Omental fat pad (tissue), 3 donors: ENCODE measurements at regions not wholly inside any gene's neighbourhood (a gene's known extent, or its start where the extent isn't known, plus 50 kb on each side); places are given as distances from the start of the nearest gene placed in this dataset.

ENCODE experiments used
- ATAC-seq: fragments of 150-250 bp; one replicate; pipeline ENCODE4 v1.9.1; 2016; ENCODE audit warnings: mild to moderate bottlenecking, moderate library complexity; ENCODE audit not compliant: low FRiP score
- DNase-seq: peaks from one replicate; pipeline ENCODE4 v3.0.0-alpha.2; 2019; ENCODE audit warnings: low spot score
- TF ChIP-seq, protein P1 (sequence below), 3 donors: fragments of 450-650 bp; IDR thresholded peaks; one replicate each; pipeline ENCODE4 v1.5.1; 2016 to 2017; ENCODE audit warnings: antibody characterized with exemption in 3 of 3, mild to moderate bottlenecking in 3 of 3, moderate library complexity in 2 of 3

DNA sequence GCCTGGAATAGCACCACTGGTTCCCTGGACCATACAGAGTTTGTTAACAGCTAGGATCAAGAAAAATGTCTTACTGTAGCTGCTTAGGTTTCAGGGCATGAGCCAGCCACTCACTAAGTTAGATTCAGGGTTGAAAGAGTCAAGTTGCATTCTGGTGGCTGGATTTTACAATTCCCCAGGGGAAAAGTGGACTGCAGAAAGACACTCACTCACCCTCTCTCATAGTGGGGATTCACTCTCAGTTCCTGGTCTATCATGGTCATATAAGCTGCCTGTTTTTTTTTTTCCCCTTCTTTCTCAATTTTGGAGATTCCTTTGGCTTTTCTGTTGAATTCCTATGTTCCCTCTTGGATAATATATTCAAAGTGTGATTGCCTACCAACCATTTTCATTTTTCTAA lies 744.2 kb upstream of the GRIA3 start:
- TF ChIP-seq, protein P1, sequence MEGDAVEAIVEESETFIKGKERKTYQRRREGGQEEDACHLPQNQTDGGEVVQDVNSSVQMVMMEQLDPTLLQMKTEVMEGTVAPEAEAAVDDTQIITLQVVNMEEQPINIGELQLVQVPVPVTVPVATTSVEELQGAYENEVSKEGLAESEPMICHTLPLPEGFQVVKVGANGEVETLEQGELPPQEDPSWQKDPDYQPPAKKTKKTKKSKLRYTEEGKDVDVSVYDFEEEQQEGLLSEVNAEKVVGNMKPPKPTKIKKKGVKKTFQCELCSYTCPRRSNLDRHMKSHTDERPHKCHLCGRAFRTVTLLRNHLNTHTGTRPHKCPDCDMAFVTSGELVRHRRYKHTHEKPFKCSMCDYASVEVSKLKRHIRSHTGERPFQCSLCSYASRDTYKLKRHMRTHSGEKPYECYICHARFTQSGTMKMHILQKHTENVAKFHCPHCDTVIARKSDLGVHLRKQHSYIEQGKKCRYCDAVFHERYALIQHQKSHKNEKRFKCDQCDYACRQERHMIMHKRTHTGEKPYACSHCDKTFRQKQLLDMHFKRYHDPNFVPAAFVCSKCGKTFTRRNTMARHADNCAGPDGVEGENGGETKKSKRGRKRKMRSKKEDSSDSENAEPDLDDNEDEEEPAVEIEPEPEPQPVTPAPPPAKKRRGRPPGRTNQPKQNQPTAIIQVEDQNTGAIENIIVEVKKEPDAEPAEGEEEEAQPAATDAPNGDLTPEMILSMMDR (IDR thresholded peaks at IDR 0.05), result no peak
- no peak for ATAC-seq

DNA sequence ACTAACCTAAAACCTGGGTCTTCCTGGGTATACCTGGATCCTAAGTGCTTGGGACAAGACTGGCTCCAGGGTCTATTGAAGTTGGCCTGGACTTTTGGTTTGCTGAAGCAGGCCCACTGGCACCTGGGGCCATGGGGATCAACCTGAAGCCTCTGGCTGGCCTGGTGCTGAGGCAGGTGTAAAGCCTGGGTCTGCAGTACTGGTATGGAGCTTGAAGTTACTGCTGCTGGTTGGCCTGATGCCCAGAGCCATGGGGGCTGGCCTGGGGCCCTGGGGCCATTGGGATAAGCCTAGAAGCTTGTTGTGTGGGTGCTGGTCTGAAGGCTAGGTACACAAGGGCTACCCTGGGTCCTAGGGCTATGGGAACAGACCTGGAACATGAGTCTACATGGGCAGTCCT lies 743.2 kb upstream of the GRIA3 start:
- no peak for ATAC-seq
- TF ChIP-seq, protein P1 (IDR thresholded peaks at IDR 0.05), result no peak
- no peak for DNase-seq

More for the DNA sequence above, 744.2 kb upstream of the GRIA3 start:
- no peak for DNase-seq

DNA sequence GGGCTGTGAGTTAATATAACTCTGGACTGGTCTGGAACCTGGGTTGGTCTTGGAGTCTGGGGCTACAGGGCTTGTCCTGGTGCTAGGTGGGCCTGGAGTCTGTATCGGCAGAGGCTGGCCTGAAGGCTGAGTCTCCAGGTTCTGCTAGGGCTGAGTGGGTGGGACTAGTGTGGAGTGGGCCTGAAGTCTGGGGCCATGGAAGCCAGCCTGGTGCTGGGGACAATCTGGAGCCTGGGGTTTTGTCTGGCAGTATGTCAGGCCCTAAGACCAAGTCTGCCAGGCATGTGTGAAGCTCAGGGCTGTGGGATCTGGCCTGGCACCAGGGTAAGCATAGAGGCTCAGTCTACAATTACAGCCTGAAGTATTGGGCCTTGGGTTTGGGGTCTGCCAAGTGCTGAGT lies 742.6 kb upstream of the GRIA3 start:
- ATAC-seq (no peak), DNase-seq (no peak)
- TF ChIP-seq, protein P1 (IDR thresholded peaks at IDR 0.05), result no peak

DNA sequence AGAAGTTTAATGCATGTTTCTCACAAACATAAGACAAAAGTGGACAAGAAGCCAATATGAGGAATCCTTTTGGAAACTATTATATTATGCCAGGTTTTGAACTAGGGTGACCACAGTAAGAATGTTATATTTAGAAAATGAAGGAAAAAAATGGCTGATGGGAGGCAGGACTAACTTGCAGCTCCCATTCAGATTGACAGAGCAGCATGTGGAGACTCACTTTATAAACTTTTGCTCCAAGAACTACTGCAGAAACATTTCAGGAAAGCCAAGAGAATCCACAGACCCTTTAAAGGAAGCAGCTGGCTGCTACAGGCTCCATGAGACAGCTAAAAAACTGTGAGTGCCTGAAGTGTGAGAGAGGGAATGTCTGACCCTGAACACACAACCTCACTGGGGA lies 738.6 kb upstream of the GRIA3 start:
- DNase-seq (no peak), ATAC-seq (no peak)
- TF ChIP-seq, protein P1 (IDR thresholded peaks at IDR 0.05), result no peak

DNA sequence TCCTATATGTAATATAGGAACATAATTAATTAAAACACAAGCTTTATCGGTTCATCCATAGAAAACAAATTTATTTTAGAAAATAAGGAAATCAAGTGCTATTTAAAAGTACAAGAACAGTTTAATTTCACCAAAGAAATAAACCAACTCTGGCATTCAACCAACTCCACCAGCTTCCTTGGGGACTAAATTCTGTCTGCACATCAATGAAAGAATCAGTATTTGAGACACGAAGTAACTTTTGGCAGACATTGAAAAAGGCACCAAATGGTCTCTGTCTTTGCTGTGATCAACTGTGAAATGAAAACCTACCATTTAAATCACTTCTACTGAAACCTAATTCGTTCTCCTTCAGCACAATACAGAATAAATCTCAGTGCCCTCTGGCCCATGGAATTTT lies 719.7 kb upstream of the GRIA3 start:
- ATAC-seq, result no peak
- DNase-seq, result no peak
- TF ChIP-seq, protein P1 (IDR thresholded peaks at IDR 0.05), result no peak

DNA sequence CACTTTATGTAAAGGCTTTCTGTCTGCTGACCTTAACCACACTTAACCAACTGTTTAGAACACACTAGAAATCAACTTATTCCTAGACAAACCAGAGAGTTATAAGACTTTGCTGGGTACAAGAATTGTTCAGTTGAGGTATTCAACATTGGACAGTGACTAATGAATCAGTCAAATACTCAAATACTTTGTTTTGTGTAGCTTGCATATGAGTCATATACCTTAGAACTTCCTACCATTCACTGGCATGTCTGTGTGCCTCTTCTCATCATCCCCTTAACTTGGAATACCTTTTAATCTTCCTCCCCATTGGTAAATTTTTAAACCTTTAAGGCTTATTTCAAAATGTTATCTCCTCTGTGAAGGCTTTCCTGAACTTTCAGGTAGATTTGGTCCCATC lies 708.8 kb upstream of the GRIA3 start:
- DNase-seq, result no peak
- ATAC-seq, result no peak
- TF ChIP-seq, protein P1 (IDR thresholded peaks at IDR 0.05), result no peak

DNA sequence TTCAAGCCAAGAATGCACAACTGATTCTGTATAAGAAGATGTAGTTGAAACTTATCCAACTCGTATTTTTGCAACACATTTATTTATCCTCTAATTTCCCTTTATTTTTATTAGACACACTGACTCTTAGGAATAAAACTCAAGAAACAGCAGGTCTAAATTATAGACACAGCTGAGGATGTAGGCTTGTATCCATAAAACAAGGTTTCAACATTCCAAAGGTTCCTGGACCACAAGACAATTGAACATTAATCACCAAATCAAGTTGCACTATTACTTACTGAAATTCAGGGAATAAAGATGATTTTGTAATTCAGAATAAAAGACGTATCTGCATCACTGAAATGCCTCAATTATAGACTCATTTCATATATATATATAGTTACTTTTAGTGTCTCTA lies 683.5 kb upstream of the GRIA3 start:
- ATAC-seq, result no peak
- TF ChIP-seq, protein P1 (IDR thresholded peaks at IDR 0.05), result no peak
- no peak for DNase-seq
